Stimulated activated CD8-positive, alpha-beta memory T cell treated with anti-CD3 and anti-CD28 coated beads, Interleukin-15, amount 100 ng/mL, for 4 hours (primary cell): ENCODE measurements at regions not wholly inside any gene's neighbourhood (a gene's known extent, or its start where the extent isn't known, plus 50 kb on each side); places are given as distances from the start of the nearest gene placed in this dataset.

Source experiments
- DNase-seq, 2 donors: peaks; one replicate each; pipeline ENCODE4 v3.0.0-alpha.2; 2020; ENCODE audit warnings: low read depth in 2 of 2

- no peak for DNase-seq
Observed at GRCh38 chr4:11603591-11604194, 175.0 kb upstream of the HS3ST1 start.

GRCh38 chr4:11602606-11603340 is 174.1 kb upstream of the HS3ST1 start:
- DNase-seq = no peak

GRCh38 chr4:11599064-11599463 is 170.4 kb upstream of the HS3ST1 start:
- no peak for DNase-seq

GRCh38 chr4:11598591-11598990 is 169.9 kb upstream of the HS3ST1 start:
- no peak for DNase-seq

- DNase-seq = no peak
Observed at GRCh38 chr4:11597506-11597905, 168.8 kb upstream of the HS3ST1 start.

GRCh38 chr4:11596989-11597388 is 168.3 kb upstream of the HS3ST1 start:
- DNase-seq = no peak

- DNase-seq = no peak
Observed at GRCh38 chr4:11593576-11594116, 165.0 kb upstream of the HS3ST1 start.

GRCh38 chr4:11592276-11592675 is 163.6 kb upstream of the HS3ST1 start:
- no peak for DNase-seq

GRCh38 chr4:11590132-11590531 is 161.4 kb upstream of the HS3ST1 start:
- no peak for DNase-seq

- DNase-seq = no peak
Observed at GRCh38 chr4:11589676-11590075, 161.0 kb upstream of the HS3ST1 start.

GRCh38 chr4:11587797-11588196 is 159.1 kb upstream of the HS3ST1 start:
- DNase-seq = no peak

- no peak for DNase-seq
Observed at GRCh38 chr4:11585506-11585905, 156.8 kb upstream of the HS3ST1 start.

GRCh38 chr4:11568511-11568910 is 139.8 kb upstream of the HS3ST1 start:
- DNase-seq = no peak

- DNase-seq = no peak
Observed at GRCh38 chr4:11566444-11567022, 137.8 kb upstream of the HS3ST1 start.

- DNase-seq = no peak
Observed at GRCh38 chr4:11565899-11566298, 137.2 kb upstream of the HS3ST1 start.

- no peak for DNase-seq
Observed at GRCh38 chr4:11565213-11565612, 136.5 kb upstream of the HS3ST1 start.

- no peak for DNase-seq
Observed at GRCh38 chr4:11564021-11564420, 135.3 kb upstream of the HS3ST1 start.

GRCh38 chr4:11549525-11549924 is 120.8 kb upstream of the HS3ST1 start:
- no peak for DNase-seq

- DNase-seq = no peak
Observed at GRCh38 chr4:11548597-11549082, 119.9 kb upstream of the HS3ST1 start.

GRCh38 chr4:11546391-11547175 is 117.9 kb upstream of the HS3ST1 start:
- no peak for DNase-seq

- DNase-seq = no peak
Observed at GRCh38 chr4:11545651-11546050, 117.0 kb upstream of the HS3ST1 start.

GRCh38 chr4:11544211-11544610 is 115.5 kb upstream of the HS3ST1 start:
- no peak for DNase-seq
